SH-SY5Y (cell line): ENCODE measurements at regions not wholly inside any gene's neighbourhood (a gene's known extent, or its start where the extent isn't known, plus 50 kb on each side); places are given as distances from the start of the nearest gene placed in this dataset.

ENCODE experiments used
- GATA2 ChIP-seq: IDR thresholded peaks from 2 replicates; pipeline ENCODE4 v1.6.1; 2011; ENCODE audit warnings: mild to moderate bottlenecking, low read depth, low read length
- GATA3 ChIP-seq: IDR thresholded peaks from 2 replicates; pipeline ENCODE4 v1.6.1; 2011; ENCODE audit warnings: low read depth, mild to moderate bottlenecking, low read length, moderate library complexity

DNA sequence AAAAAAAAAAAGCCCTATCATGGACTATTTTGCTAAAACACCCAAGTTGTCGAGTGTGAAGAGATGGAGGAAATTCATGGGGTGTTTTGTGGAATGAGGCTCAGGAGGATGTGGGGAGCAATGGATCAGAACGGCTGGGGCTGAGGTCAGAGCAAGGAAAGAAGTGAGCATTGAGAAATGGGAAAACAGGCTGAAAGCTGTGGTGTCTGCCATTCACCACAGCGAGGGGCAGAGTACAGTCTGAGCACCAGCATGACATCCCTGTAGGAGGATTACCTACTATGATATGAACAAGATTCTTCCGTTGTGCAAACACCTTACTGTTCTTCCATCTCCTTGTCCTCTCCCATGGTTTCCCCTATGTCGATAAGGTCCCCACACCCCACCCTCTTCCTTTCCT lies 193.1 kb downstream of the TMEM114 start:
- no peak for TF ChIP-seq GATA3
- TF ChIP-seq GATA2: no peak
